HUES6 (cell line): ENCODE measurements at regions not wholly inside any gene's neighbourhood (a gene's known extent, or its start where the extent isn't known, plus 50 kb on each side); places are given as distances from the start of the nearest gene placed in this dataset.

Experiments used
- H3K27ac ChIP-seq: 2 replicates; pipeline ENCODE4 v1.7.0; 2013; ENCODE audit warnings: low read depth, mild to moderate bottlenecking, low read length, inconsistent platforms
- H3K27me3 ChIP-seq: 2 replicates; pipeline ENCODE4 v1.6.1; 2013; ENCODE audit warnings: low read length; ENCODE audit not compliant: control insufficient read depth, insufficient read depth
- H3K36me3 ChIP-seq: 2 replicates; pipeline ENCODE4 v1.6.1; 2013; ENCODE audit warnings: low read length; ENCODE audit not compliant: control insufficient read depth, insufficient read depth
- H3K4me1 ChIP-seq: 2 replicates; pipeline ENCODE4 v1.6.1; 2013; ENCODE audit warnings: low read length; ENCODE audit not compliant: control insufficient read depth, insufficient read depth
- H3K4me3 ChIP-seq: 2 replicates; pipeline ENCODE4 v1.5.1; 2013; ENCODE audit warnings: low read depth, low read length
- H3K9ac ChIP-seq: one replicate; pipeline ENCODE4 v1.6.1; 2013; ENCODE audit warnings: mild to moderate bottlenecking, low read length
- H3K9me3 ChIP-seq: 2 replicates; pipeline ENCODE4 v1.6.1; 2013; ENCODE audit warnings: low read depth, low read length; ENCODE audit not compliant: control insufficient read depth, insufficient read depth

DNA sequence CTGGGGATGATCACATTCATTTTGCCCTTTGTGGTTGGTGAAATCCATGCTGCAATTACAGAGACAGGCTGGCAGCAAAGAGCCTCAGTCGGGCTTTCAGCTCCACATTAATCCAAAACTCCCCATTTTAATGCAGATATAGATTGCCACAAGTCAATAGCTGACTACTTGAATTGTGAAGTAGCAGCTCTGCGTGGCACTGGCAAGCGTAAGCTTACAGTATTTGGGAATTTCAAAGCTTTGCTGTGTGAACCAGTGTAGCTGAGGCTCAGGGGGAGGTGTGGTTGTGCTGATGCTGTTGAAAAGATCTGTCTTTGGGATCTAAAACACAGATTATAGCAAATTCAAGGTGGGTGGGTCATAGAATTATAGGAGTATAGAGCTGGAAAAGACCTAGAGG, 290.3 kb upstream of the ONECUT1 start:
- no peaks in the 10 kb centered on the region for H3K9me3 ChIP-seq
- H3K4me1 ChIP-seq: peaks cover 12% of the 10 kb centered on the region; the same call in 1 of the 2 replicates
- no peak overlapping the region for H3K27ac ChIP-seq
- H3K27me3 ChIP-seq: no peaks in the 10 kb centered on the region
- no peak overlapping the region for H3K4me3 ChIP-seq
- no peak overlapping the region for H3K9ac ChIP-seq
- no peaks in the 10 kb centered on the region for H3K36me3 ChIP-seq

DNA sequence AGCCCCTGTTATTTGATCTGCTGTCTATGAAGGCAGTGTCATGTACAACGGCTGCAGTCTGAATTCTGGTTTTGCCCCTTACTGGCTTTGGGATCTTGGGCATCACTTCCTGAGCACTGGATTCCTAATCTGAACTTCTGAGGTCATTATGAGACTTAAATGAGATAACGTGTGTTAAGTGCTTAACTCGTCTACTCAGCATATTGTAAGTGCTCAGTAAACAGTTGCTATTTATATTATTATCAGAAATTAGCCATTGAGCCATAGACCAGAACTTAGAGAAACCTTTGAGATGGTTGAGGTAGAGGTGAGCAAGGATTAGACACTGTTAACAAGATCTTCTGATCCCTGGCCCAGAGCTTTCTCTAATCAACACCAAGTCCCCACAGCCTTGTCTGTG, 284.1 kb upstream of the ONECUT1 start:
- no peaks in the 10 kb centered on the region for H3K27me3 ChIP-seq
- H3K4me3 ChIP-seq: no peak overlapping the region
- no peaks in the 10 kb centered on the region for H3K9me3 ChIP-seq
- H3K36me3 ChIP-seq: no peaks in the 10 kb centered on the region
- no peak overlapping the region for H3K27ac ChIP-seq
- no peak overlapping the region for H3K9ac ChIP-seq
- H3K4me1 ChIP-seq: no peaks in the 10 kb centered on the region

DNA sequence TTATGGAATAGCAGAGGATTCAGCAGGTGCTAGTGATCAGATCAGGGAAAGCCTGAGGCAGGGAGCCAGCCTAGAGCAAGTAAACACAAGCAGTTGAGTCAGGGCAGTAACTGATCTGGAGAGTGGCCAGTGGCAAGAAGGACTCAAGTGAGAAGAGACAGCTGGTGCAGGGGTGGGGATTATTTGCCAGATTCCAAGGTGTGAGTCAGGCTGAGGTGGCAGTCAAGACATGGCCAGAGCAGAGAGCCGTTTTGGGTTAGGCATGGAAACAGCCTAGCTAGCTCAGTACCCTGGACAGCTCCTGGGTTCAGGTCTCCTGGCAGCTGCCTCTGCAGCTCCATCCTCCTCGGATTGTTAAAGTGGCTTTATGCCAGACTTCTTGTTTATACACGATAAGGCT, 281.9 kb upstream of the ONECUT1 start:
- H3K27ac ChIP-seq: no peak overlapping the region
- H3K4me1 ChIP-seq: no peaks in the 10 kb centered on the region
- no peaks in the 10 kb centered on the region for H3K36me3 ChIP-seq
- H3K9me3 ChIP-seq: no peaks in the 10 kb centered on the region
- no peaks in the 10 kb centered on the region for H3K27me3 ChIP-seq
- H3K9ac ChIP-seq: no peak overlapping the region
- H3K4me3 ChIP-seq: no peak overlapping the region

DNA sequence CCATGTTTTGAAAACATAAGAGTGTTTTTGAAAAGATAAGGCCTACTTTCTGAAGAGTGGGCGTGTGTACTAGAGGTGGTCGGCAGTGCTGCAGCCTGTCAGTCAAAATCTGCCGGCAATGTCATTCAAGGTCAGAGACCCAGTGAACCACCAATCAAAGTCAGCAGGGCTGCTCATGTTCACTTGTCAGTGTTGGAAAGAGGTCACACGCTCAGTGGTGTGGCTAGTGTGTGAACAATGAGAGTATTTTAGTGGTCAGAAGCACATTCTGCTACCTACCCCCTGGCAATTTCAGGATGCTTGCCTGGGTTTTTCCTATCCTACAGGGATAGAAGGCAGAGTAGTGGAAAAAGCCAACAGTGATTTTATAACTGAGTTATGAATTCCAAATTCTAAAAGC, 278.5 kb upstream of the ONECUT1 start:
- Histone ChIP-seq H3K9me3 (no peaks in the 10 kb centered on the region), H3K4me3 (no peak overlapping the region), H3K27me3 (no peaks in the 10 kb centered on the region), H3K27ac (no peak overlapping the region), H3K36me3 (no peaks in the 10 kb centered on the region), H3K9ac (no peak overlapping the region), H3K4me1 (no peaks in the 10 kb centered on the region)

DNA sequence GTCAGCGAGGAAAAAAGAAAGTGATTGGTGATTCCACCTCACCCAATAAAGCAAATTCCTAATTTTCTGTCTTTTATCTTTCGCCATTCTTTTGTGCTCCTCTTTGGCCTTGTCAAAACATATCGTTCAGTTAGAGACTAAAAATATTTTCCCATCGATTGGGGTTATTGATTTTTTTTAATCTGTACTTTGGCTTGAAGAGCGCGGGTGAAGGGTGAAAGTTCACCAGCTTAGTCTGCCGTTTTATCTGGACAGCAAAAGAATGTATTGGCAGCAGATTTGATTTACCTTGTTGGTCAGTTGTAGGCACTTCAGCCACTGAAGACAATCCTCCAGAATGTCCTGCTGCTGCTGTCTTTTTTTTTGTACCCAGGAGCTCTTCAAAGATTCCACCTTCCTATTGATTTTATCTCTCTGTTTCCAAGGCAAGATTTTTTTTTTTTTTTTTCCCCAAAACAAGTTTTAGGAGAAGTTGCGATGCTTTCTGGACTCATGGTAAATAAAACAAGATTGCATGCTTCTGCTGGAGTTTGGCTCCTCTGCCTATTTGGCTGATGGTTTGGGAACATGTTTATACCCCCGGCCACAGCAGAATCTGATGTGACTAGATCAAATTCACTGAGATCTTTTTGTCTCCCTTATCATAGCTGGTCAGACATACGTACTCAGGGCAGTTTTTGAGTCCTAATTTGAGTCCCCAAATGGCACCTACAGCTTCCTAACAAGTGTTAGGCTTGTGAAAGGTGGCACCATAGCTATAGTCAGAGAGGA, 269.3 kb upstream of the ONECUT1 start:
- Histone ChIP-seq H3K4me1 (no peaks in the 10 kb centered on the region), H3K36me3 (no peaks in the 10 kb centered on the region), H3K4me3 (no peak overlapping the region), H3K27ac (no peak overlapping the region), H3K27me3 (no peaks in the 10 kb centered on the region; the same call in 1 of the 2 replicates), H3K9ac (no peak overlapping the region), H3K9me3 (no peaks in the 10 kb centered on the region)

DNA sequence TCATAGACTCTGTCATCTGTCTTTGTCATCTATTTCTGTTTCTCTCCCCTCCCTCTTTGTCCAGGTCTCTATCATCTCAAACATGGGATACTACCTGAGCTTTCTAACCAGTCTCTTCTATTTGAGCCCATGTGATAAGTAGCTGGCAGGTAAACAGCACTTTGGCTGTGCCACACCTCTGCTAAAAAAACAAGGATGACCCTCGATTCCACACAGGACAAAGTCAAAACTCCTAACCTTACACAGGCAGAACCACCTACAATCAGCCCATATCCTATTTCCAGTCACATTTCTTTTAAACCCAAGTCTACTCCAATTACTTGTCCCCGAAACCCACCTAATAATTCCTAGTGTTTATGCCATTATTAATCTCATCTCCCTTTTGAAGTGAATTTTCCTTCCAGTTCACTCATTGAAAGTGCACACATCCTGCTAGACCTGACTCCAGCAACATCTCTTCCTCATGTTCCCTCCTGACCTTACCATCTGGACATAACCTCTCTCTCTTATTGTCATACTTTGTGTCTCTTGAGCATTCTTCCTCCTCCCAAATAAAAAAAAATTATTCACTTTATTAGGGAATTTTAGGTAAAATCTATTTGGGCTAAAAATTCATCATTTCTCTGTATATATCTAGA, 256.1 kb upstream of the ONECUT1 start:
- Histone ChIP-seq H3K27ac (no peak overlapping the region), H3K36me3 (no peaks in the 10 kb centered on the region)

DNA sequence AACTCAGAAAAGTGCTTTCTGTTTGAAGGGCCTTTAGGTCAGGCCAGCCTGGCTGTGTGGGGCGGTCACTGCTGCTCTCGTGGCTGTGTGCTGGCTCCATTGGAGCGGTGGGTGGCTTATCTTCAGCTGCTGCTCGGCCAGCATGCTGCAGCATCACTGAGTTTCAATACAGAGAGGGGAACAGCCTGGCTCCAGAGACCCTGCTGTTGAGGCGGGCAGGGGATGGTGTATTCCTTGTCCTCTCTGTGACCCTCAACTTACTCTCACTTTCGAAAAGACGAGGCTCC, 248.5 kb upstream of the ONECUT1 start:
- no peak overlapping the region for H3K4me3 ChIP-seq
- no peaks in the 10 kb centered on the region for H3K4me1 ChIP-seq
- H3K9ac ChIP-seq: no peak overlapping the region
- no peaks in the 10 kb centered on the region for H3K9me3 ChIP-seq
- no peak overlapping the region for H3K27ac ChIP-seq
- no peaks in the 10 kb centered on the region for H3K27me3 ChIP-seq
- no peaks in the 10 kb centered on the region for H3K36me3 ChIP-seq

More for the DNA sequence above, 256.1 kb upstream of the ONECUT1 start:
- H3K27me3 ChIP-seq: peaks cover 2% of the 10 kb centered on the region; the same call in 1 of the 2 replicates
- no peak overlapping the region for H3K9ac ChIP-seq
- H3K4me1 ChIP-seq: no peaks in the 10 kb centered on the region
- no peaks in the 10 kb centered on the region for H3K9me3 ChIP-seq
- H3K4me3 ChIP-seq: no peak overlapping the region

DNA sequence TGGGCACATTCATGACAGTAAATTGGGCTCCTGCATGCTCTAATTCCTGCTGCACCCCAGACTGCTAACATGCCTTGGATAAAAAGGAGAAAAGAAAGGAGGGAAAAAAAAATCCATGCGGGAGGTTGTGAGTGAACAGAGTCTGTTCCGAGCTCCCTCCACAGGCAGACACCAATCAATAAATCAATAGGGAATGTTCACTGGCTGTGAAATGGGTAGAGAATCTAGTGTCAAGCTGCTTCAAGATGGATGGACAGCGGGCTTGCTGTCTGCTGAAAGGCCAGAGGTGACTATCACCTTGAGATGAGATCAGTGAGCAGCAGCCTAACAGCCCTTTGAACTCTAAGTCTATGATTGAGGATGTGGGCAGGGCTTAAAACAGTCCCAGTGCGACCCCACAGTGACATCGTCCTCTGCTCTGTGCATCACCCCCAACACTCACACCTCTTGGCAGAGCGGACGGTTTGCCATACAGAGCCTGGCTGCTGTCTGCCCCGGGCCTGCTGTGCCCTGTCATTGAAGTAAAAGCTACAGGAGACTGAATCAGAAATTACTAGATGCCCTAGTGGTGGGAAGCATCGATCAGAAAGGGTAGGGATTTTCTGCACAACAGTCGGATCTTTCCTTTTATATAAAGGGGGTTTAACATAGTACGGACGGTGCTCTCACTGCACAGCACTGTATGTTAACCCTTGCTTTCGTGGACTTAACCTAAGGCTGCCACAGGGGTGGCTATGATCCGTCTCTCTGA, 247.9 kb upstream of the ONECUT1 start:
- H3K9ac ChIP-seq: no peak overlapping the region
- H3K4me3 ChIP-seq: no peak overlapping the region
- H3K27ac ChIP-seq: no peak overlapping the region
- H3K27me3 ChIP-seq: no peaks in the 10 kb centered on the region
- no peaks in the 10 kb centered on the region for H3K9me3 ChIP-seq
- no peaks in the 10 kb centered on the region for H3K4me1 ChIP-seq
- no peaks in the 10 kb centered on the region for H3K36me3 ChIP-seq

DNA sequence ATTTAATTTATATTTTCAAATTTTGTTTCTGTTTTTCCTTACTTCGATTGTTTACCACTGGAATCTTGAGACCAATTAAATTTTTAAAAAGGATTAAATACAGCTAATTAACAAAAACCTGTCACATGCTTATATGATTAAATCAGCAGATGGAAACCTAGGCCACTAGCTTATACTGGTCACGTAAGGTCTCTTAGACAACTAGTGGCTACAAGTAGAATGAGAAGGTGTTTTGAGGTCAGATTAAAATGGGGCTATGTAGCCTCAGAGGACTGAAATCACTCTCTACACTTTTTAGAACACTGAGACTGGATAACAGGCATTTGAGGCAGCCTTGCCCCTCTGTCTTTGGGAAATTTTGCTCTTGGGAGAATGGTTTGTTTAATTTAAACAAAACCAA, 246.5 kb upstream of the ONECUT1 start:
- H3K36me3 ChIP-seq: no peaks in the 10 kb centered on the region
- H3K27me3 ChIP-seq: no peaks in the 10 kb centered on the region
- no peaks in the 10 kb centered on the region for H3K9me3 ChIP-seq
- no peak overlapping the region for H3K4me3 ChIP-seq
- no peak overlapping the region for H3K27ac ChIP-seq
- H3K4me1 ChIP-seq: no peaks in the 10 kb centered on the region
- H3K9ac ChIP-seq: no peak overlapping the region

DNA sequence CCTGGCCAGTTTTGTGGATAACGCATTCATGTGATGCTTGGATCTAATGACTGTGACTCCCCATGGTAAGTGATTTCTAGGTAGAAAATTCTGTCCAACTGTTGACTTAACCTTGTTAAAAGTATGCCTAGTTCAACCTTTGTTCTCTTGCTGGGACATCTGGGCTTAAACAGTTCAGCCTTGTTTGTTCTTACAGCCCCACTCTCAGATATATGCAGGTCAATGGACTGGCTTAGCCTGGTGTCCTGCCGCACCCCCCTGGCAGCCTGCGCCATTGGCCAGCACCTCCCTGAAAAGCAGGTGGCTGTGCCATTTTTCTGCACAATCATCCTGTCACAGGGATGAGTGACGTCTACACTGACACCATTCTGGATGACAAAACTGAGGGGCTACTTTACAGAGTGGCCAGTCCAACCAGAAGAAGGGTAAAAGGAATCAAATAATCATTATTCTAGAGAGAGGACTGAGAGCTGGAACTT, 244.7 kb upstream of the ONECUT1 start:
- Histone ChIP-seq H3K4me3 (no peak overlapping the region), H3K27me3 (no peaks in the 10 kb centered on the region), H3K9me3 (no peaks in the 10 kb centered on the region), H3K27ac (no peak overlapping the region), H3K4me1 (no peaks in the 10 kb centered on the region), H3K36me3 (no peaks in the 10 kb centered on the region), H3K9ac (no peak overlapping the region)

DNA sequence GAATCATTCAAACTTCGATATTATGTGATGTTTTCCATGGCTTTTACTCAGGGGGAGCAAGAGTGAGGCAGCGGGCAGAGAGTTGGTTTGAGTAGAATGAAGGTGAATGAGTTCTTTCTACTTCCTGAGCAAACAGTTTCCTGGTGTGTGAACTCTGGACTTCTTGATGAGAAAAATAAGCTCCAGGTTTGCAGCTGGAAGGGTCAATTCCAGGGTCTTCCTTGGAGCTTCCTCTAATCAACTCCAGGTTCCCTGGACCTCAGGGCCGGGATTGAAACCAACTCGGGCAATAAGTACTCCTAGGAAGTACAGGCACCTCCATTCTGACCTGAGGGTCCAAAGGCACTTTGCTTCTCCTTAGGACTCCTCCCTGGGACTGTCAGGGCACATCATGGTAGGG, 243.6 kb upstream of the ONECUT1 start:
- Histone ChIP-seq H3K9me3 (no peaks in the 10 kb centered on the region), H3K4me3 (no peak overlapping the region), H3K9ac (no peak overlapping the region), H3K36me3 (no peaks in the 10 kb centered on the region), H3K27me3 (no peaks in the 10 kb centered on the region), H3K27ac (no peak overlapping the region), H3K4me1 (no peaks in the 10 kb centered on the region)
